Hematopoietic multipotent progenitor cell treated with erythropoietin and hydrocortisone succinate and interleukin-3 and kit ligand, for 15 days (in vitro differentiated cells): ENCODE measurements at regions not wholly inside any gene's neighbourhood (a gene's known extent, or its start where the extent isn't known, plus 50 kb on each side); places are given as distances from the start of the nearest gene placed in this dataset.
"Not testable (repeated sequence)": the region's sequence is repeated elsewhere in the genome, so short reads cannot be mapped to it uniquely, and the experiment has no call there.

Experiments used
- DNase-seq: peaks from one replicate; pipeline ENCODE4 v3.0.0-alpha.2; 2015; ENCODE audit warnings: low spot score

DNA sequence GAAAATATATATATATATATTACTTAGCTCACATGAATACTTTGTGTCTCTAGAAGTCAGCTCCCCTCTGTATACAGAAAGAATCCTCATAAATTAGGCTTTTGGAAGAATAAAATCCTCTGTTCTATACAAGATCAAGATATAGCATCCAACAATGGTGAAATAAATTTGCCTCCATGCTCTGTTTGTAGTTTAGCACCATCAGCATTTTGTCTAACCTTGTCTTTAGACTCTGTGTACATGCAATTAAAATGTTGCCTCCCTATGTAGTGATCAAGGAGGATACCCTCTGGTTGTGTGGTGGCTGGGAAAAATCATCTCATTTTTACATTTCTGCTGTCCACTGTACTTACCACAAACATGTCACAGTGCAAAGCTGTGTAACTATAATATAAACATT is 189.7 kb downstream of the C7orf25 start:
- DNase-seq, result no peak

DNA sequence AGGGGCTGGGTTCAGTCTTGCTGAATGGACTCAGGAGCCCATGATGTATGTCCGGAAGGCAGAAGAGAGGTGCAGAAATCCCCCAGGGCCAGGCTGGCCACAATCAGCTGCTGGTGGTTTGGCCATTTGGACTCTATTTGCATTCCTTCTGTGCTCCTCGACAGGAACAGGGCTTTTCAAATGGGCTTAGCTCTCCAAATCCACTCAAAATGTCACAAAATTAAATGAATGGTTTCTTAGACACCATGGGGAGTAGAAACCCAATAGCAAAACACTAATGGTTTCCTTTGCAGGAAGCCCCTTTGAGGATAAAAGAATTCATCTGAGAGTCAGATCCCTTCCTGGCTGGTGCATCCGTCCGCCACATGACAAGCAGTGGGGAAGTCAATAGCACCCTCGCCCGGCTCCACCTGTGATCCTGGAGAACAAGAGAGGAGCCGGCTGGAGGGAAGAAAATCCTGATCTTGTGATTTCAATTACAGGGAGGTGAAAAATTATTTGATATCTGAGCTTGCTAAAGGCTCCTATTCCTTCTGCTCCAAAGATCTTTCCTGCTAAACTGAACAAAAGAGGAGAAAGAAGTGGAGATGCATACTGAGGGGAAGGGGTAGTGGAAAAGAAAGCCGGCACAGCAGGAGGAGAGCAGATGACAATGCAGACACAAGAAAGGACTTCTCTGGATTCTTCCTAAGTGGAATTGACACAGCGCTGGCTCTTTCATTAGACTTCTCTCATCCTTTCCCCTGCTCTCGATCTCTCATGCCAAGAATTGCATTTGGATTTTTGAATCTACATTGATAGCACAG is 190.7 kb downstream of the C7orf25 start:
- DNase-seq, result no peak

DNA sequence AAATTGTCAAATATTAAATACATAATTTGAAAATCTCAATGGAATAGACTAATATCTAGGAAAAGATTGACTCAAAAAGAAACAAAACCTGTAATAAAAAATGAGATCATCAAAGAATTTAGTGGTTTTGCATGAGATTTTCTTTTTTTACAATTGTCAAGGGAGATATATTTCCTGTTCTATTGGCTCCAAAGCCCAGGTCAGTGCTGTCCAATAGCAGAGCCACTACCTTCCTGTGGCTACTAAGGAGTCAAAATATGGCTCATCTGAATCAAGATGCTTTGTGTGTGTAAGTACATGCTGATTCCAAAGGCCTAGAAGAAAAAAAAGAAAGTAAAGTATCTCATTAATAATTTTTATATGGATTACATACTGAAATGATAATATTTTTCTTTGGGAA is 191.9 kb downstream of the C7orf25 start:
- DNase-seq, result no peak

DNA sequence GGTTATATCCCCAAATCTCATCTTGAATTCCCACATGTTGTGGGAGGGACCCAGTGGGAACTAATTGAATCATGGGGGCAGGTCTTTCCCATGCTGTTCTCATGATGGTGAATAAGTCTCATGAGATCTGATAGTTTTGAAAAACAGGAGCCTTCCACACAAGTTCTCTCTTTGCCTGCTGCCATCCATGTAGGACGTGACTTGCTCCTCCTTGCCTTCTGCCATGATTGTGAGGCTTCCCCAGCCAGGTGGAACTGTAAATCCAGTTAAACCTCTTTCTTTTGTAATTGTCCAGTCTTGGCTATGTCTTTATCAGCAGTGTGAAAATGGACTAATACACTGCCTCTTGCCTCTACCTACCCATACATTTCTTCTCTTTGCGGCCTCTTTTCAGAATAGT is 193.4 kb downstream of the C7orf25 start:
- not testable (repeated sequence) for DNase-seq

DNA sequence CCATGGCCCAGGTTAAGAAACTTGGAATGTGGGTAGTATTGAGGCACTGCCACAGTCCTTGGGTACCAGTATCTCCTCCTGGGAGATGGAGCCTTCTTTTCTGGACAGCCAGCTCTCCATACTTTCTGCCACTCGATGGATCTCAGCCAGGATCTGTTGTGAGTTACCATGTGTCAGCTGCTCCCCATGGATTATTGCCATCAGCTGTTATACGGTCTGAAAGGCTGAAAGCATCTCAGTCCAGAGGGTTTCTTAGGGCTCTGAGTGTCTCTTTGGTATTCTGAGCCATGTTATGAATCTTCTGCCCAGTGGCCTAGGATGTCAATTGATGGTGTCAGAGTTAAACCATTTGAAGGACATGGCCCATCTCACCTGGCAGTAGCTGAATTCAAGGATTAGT is 197.5 kb downstream of the C7orf25 start:
- no peak for DNase-seq

DNA sequence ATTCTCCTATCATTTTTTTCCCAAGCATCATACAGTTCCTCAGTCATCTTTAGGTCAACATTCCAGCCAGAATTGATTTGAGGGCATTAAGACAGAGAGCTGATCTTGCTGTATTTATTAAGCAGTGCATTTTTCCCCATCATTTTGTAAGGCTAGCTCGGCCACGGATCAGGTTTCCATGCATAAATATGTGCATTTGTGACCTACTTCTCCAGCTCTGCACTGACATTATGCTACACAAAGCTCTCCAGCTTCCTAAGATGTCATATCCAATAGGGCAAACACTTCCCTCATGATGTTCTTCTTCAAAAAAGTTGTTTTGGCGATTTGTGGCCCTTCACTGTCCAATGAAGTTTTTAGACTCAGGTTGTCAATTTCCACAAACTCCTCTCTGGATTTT is 202.6 kb downstream of the C7orf25 start:
- no peak for DNase-seq

DNA sequence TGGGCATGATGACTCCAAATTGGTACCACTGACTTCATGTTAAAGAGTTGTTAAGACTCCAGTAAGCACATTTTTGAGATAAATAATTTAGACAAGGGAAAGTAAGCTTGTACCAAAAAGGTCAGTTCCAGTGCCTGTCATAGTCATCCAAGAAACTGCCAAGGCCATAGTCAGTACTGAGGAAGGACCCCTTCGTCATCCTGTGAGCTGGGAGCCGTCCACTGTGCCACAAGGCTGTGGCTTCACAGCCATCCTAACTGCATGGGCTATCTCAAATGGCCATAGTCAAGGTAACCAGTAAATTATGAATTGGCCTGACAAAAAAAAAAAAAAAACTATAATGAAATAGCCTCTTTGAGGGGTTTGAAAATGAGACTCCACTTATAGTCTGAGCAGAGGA is 207.2 kb downstream of the C7orf25 start:
- DNase-seq, result no peak

DNA sequence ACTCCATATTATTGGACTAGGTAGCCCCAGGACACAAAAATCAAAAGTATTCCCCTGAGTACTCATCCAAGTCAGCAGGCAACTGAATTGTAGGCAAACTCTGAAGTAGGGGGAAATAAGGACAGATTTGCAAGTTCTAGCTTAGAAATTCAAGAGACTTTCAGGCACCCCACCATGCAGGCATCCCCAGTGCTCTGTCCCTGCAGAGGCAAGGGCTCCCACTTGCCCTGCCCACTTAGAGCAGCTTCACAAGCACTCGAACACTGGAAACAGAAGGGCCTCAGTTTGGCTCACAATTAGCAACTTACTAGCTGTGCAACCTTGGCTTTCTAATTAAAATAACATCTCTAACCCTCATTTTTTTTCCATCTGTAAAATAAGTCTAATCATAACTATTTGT is 209.2 kb downstream of the C7orf25 start:
- no peak for DNase-seq

DNA sequence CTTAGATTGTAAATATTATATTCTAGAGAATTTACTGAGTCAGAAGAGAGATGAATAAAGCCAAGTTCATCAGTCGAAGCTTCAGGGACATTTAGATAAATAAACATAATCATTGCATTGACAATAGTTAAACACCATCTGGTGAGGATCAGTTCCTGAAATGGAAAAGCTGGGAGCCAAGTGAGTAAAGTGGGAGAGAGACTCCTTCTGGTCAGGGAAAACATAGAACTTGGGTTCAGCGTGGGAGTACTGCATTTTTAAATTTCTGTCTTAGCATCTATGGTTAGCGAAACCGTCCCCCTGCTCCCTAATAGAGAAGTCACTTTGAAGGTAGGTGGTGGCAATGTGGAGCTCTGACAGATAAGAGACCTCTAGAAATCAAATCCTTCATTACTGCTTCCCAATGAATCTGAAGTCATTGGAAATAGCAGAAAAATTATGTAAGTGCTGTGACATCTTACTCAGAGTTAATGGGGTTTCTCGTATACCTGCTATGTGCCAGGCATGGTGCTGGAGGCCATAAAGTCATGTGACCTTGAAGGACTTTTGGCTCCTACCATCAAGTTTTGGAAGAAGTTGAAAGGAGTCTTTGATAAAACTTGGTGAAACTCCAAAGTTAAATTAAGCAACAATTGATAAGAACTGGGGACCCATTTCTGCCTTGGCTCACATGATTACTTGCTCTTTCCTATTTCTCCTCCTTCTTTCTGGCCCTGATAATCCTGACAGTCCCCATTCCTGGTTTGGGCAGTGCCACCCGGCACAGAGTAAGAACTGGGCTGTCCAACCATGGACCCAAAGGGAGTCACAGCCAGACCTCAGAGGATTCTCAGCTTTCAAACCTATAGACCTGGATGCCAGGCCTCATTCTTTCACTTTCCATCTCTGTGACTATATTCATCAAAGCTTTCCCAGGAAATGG is 211.2 kb downstream of the C7orf25 start:
- no peak for DNase-seq

DNA sequence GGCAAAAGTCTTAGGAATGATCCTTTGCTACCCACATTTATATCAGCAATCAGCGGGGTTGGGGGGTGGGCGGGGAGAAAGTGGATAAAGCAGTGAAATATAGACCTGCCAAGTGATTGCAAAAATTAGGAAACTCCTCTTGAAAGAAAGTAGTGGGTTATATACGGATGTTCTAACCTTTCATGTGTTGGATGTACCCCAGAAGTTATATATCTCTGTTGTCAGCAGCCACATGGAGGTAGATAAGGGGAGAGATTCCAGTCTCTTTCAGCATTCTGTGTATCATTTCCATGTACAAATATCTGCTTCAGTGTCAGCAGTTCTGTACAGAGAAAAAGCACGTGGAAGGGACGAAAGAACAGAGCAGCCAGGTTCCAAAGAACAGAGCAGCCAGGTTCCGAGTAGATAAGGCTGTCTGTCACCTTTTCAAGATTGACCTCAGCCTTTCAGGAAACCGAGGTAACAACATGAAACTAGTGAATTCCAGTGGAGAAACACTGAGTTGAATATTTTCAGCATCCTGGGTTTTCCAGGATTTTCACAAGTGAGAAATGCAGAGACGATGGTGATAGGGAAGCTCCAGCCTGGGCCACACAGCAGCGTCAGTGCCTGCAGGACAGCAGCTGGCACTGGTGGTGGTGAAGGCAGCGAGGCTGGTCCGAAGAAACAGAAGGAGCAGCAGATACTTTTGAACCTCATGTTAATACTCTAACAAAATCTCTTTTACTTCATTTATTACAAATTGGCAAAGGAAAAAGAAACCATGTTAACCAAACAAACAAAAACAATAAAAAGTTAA is 212.3 kb downstream of the C7orf25 start:
- DNase-seq, result no peak

DNA sequence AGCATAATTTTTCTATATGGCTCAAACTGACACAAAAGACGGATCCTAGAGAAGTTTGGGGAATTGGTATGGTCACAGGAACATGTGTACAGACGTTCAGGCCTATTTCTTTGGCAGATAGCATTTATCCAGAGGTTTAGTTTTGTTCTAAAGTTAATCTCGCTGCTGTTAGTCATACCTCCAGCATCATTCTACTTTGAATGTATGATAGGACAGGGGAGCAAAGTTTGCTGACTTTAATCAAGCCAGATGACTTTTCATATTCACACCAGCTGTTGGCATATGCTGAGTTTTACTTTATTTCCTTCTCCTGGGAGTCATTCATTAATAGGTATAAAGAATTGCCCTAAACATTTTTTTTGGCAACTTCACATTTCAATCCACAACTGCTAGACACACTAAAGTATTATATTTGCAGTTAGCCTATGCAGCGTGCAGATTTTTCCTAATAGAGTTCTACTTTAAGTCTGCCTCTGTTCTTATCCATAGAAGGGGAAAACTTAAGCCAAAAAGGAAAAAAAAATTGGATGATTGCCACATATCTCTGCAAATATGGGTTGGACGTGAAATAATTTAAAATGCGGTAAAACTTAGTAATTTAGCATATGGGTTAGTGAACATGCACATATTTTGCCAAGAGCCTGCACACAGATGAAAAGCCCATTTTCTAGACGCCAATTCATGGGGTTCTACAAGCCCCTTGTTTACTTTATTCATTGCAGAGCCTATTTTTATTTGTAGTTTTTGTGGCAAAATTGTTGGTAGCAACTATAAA is 213.1 kb downstream of the C7orf25 start:
- DNase-seq, result no peak

DNA sequence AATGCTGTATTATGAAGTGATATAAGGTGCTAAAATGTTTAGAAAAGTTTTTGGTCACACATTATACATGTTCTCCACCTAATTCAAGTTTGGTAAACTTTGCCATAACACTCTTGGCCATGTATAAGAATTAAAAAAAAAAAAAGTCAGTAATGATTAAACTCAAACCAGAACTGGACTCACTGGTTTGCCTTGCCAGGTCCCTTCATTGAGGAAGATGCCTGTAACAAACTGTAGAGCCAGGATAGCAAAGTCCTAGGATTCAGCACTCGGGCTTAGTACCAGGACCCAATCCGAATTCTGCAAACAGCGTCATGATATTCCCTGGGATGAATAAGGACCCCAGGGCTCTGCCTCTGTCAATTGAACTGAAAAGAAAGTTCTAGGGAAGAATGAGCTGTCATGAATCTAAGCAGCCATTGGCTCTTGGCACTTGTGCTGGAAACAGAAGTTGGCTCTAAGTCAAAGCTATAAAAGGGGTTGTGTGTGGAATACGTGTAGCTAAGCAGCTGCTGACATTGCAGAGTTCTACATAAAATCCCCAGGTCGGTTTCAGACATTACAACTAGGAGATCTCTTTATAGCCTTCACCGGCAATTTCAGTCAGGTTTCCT is 216.9 kb downstream of the C7orf25 start:
- no peak for DNase-seq

DNA sequence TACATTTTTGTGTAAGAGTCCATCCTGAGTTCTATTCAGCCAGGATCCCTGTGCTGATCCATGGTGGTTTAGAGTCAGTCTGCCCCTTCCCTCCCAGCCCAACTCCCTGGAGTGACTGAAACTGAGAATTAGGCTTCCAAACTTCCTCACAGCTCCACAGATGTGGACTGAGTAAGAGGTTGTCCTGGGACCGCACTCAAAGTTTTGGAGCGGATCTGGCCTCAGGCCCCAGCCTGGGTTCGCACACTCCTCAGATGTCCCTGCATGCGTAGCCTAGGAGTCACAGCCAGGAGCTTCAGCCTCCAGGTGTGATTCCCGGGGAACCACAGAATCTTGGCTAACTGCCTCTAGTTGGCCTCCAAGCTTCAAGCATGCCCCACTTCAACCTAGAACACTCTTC is 218.1 kb downstream of the C7orf25 start:
- no peak for DNase-seq

DNA sequence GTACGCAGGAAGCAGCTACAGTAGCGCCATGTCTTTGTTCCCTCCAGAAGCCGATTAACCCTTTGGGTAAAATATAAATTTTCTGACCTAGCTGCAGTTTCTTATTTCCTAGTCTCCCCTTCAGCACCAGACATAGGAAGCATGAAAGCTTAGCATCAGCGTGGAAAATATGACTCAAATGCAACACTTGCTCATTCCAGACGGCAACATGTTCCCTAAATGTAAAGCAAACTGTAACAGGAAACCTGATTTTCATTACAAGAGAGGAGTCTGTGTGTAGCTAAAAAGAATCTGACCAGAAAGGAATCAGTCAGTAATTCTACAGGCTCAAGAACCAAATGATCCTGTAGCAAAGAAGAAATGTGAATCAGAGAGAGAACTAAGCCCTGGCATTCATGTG is 219.2 kb downstream of the C7orf25 start:
- DNase-seq, result no peak

DNA sequence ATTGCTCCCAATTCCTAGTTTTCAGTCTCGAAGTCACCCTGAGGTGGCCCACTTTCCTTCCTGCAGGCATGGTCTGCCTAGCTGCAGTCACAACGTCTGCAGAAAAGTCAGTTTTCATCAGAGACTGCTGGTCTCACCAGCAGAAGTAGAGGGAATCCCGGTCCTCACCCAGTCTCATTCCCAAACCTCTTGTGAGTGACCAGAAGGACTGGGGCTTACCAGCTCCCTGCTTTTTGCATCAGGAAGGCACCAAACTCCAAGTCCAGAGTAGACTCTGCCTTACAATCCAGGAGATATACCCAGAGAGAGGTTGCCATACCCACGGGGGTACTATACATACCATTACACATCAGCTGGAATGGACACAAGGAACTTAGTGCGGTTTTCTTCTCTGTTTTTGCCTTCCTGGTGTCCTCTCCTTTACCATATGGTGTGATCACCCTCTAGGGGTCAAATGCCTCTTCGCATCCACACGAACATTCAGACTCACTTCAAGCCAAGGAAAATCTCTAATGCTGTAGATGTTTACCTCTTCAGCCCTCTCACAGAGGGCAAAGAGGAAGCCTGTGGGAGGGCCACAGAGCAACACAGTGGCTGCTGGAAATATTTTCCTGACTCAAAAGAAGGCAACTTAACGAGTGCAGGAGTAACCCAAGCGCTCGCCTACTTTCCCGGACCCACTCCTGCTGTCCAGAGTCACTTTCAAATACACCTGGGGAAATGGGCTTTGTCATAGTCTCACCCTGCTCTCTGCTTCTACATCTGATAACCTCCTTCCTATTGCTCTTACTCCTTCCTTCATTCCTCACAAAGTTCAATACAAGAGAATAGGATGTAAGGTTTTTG is 220.9 kb downstream of the C7orf25 start:
- no peak for DNase-seq

DNA sequence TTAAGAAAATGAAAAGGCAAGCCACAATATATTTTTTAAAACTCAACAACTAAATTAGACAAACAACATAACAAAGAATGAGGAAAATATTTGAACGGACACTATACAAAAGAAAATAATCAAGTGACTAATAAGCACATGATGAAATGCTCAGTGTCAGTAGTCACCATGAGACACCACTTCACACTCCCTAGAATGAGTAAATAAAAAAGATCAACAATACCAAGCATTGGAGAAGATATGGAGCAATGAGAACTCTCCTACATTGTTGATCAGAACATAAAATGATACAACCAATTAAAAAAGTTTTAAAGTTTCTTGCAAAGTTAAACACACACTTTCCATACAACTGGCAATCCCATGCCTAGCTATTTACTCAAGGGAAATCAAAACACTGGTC is 222.2 kb downstream of the C7orf25 start:
- no peak for DNase-seq

DNA sequence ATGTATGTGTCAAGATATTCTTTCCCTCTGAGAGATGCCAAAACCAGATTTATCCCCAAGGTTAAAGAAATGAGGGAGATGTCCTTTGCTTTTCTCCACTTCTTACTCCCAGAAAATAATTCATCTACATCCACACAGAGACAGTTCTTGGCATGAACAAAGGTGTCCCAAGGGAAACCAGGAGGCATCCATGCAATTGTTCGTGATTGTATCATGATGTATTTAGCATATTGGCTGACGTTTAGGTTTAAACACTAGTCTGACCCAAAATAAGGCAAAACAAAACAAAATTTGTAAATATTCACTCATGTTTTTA is 223.9 kb downstream of the C7orf25 start:
- DNase-seq, result no peak

DNA sequence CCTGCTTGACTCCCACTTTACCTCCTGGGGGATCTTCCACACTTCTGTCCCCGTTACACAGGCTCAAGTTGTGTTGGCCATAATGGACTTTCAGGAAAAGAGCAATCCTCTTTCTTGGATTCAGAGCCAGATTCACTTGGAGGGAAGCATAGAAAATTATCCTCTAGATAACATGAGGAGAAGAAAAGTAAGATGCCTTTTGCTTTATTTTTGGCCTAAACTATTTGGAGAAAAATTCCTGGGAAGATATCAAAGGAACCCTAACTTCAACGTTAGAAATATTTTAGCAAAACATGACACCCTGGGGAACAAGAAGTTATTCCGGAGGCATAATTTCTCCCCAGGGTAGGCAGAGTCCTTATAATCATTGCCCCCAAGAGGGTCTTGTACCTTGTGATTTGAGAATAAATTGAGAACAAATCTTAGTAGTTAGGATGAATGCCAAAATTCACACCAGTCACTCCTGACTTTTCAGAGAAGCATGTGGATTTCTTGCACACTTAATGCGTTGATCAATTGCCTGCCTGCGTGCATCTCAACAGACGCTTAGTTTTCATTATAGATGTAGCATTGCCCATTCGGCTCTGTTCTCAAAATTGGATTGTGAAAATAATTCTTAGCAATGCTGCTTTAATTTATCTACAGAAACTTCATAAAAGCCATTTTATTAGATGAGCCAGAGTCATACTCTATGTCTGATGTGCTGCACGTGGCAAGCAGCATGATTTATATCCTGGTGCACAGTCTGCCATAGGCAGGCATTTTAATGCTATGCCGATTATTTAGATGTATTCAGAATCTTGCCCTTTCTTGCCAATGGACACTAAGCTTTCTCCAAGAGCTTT is 224.4 kb downstream of the C7orf25 start:
- DNase-seq, result no peak

DNA sequence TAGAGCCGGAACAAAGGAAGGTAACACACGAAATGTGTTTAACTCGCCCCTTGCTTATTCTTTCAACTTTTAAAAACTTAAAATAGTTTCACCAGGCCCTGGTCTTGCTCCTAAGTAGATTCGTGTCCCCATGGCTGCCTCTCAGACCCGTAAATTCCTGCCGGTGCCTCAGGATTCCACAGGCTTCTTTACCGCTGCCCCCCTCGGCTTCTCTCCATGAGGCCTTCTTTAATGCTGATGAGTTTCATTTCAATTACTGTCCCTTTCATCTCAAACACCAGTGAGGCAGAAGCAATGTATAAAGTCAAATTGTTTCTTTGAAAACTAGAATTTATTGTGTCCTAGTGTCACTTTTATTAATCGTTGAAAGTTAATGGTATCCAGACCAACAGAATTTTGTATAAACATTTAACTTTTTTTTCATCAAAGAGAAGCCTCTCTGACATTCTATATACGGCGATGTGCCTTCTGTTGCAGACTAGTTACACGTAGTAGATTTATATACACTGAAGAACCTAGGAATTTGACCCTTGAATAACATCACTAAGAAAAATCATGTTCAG is 225.2 kb downstream of the C7orf25 start:
- DNase-seq, result no peak
